PFSK-1 (cell line): ENCODE measurements at regions not wholly inside any gene's neighbourhood (a gene's known extent, or its start where the extent isn't known, plus 50 kb on each side); places are given as distances from the start of the nearest gene placed in this dataset.

Source experiments
- SIN3A ChIP-seq: IDR thresholded peaks from 2 replicates; pipeline ENCODE4 v1.6.1; 2012; ENCODE audit warnings: mild to moderate bottlenecking, low read length, moderate library complexity, borderline replicate concordance; ENCODE audit not compliant: insufficient read depth
- TAF1 ChIP-seq: IDR thresholded peaks from 2 replicates; pipeline ENCODE4 v1.6.1; 2012; ENCODE audit warnings: low read length, control low read depth, borderline replicate concordance; ENCODE audit not compliant: insufficient read depth

DNA sequence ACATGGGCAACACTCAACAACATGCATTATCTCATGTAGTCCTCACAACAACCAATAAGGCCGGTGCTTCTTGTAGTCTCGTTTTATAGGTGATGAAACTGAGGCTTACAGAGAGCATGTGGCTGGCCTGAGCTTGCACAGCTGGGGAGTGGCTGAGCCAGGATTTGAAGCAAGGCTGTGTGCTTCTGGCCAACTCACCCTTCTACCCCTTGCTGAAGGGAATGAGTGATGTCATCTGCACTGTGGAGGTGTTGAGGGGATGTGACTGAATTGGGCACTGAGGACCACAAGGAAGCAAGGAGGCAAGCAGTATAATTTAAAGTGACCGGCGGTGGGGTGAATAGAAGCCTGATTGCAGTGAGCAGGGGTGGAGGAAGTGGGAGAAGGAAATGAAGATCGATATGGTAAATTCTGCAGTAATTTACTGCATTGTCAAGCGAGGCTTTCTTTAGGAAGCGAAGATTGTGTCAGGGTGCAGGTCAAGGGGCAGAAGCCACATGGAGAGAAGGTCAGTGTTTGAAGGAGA, 62.3 kb downstream of the MINAR1 start:
- no peak for TF ChIP-seq TAF1
- no peak for TF ChIP-seq SIN3A
